Osteoblast (primary cell): ENCODE measurements at regions not wholly inside any gene's neighbourhood (a gene's known extent, or its start where the extent isn't known, plus 50 kb on each side); places are given as distances from the start of the nearest gene placed in this dataset.

Experiments used
- DNase-seq: peaks from one replicate; pipeline ENCODE4 v3.0.0; 2011; ENCODE audit warnings: low spot score, mixed read lengths; ENCODE audit not compliant: insufficient read length; ENCODE audit errors: missing footprints
- H2AFZ ChIP-seq: 2 replicates; pipeline ENCODE4 v1.6.0; 2011; ENCODE audit warnings: mild to moderate bottlenecking, low read length
- H3K27ac ChIP-seq: 2 replicates; pipeline ENCODE4 v1.5.1; 2011; ENCODE audit warnings: mild to moderate bottlenecking, low read depth, low read length, moderate library complexity
- H3K27me3 ChIP-seq: 2 replicates; pipeline ENCODE4 v1.6.0; 2012; ENCODE audit warnings: mild to moderate bottlenecking, control low read depth, inconsistent platforms, low read length, moderate library complexity; ENCODE audit not compliant: insufficient read depth
- H3K36me3 ChIP-seq: 2 replicates; pipeline ENCODE4 v1.5.1; 2011; ENCODE audit warnings: mild to moderate bottlenecking, low read length, control low read depth, moderate library complexity; ENCODE audit not compliant: insufficient read depth
- H3K4me1 ChIP-seq: 2 replicates; pipeline ENCODE4 v1.5.1; 2011; ENCODE audit warnings: mild to moderate bottlenecking, low read length, control low read depth, moderate library complexity; ENCODE audit not compliant: insufficient read depth
- H3K4me2 ChIP-seq: 2 replicates; pipeline ENCODE4 v1.6.0; 2011; ENCODE audit warnings: mild to moderate bottlenecking, low read length; ENCODE audit not compliant: insufficient read depth
- H3K4me3 ChIP-seq: fragments of 200-600 bp; sonication (generic); 3 replicates; pipeline ENCODE4 v1.5.1; 2012; ENCODE audit warnings: mild to moderate bottlenecking, low read length, inconsistent platforms; ENCODE audit not compliant: insufficient read depth
- H3K79me2 ChIP-seq: 2 replicates; pipeline ENCODE4 v1.6.0; 2012; ENCODE audit warnings: mild to moderate bottlenecking, low read length, control low read depth, inconsistent platforms; ENCODE audit not compliant: insufficient read depth
- H3K9me3 ChIP-seq: 2 replicates; pipeline ENCODE4 v1.5.1; 2011; ENCODE audit warnings: low read depth, low read length, control low read depth
- H4K20me1 ChIP-seq: 2 replicates; pipeline ENCODE4 v1.6.0; 2012; ENCODE audit warnings: mild to moderate bottlenecking, low read length, control low read depth; ENCODE audit not compliant: insufficient read depth
- TF ChIP-seq, protein P1 (sequence below): IDR thresholded peaks from 2 replicates; pipeline ENCODE4 v1.5.1; 2011; ENCODE audit warnings: mild to moderate bottlenecking, low read depth, low read length, moderate library complexity; ENCODE audit errors: extremely low read depth

DNA sequence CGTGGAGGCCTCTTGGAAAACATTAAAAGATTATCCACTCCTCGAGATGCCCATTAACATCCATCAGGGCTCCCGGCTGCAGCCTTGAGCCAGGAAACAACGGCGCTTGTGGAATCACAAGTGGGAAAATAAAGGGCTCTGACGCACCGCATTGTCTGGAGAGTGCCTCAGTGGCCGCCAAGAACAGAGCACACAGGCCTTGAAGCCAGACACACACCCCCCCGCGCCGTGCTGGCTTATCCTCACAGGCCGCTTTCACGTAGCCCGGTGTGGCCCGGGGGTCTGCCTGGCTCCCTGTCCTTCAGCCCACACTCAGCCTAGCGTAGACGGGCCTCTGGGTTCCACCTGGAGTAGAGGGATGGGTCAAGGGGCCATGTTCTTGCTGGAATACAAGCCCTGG lies 1020.5 kb downstream of the BRD1 start:
- no peaks in the 10 kb centered on the region for H3K36me3 ChIP-seq
- H4K20me1 ChIP-seq: no peaks in the 10 kb centered on the region
- no peaks in the 10 kb centered on the region for H3K79me2 ChIP-seq
- TF ChIP-seq, protein P1, sequence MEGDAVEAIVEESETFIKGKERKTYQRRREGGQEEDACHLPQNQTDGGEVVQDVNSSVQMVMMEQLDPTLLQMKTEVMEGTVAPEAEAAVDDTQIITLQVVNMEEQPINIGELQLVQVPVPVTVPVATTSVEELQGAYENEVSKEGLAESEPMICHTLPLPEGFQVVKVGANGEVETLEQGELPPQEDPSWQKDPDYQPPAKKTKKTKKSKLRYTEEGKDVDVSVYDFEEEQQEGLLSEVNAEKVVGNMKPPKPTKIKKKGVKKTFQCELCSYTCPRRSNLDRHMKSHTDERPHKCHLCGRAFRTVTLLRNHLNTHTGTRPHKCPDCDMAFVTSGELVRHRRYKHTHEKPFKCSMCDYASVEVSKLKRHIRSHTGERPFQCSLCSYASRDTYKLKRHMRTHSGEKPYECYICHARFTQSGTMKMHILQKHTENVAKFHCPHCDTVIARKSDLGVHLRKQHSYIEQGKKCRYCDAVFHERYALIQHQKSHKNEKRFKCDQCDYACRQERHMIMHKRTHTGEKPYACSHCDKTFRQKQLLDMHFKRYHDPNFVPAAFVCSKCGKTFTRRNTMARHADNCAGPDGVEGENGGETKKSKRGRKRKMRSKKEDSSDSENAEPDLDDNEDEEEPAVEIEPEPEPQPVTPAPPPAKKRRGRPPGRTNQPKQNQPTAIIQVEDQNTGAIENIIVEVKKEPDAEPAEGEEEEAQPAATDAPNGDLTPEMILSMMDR: no peak
- no peaks in the 10 kb centered on the region for H3K9me3 ChIP-seq
- H2AFZ ChIP-seq: no peak overlapping the region
- no peak for DNase-seq
- H3K27ac ChIP-seq: no peak overlapping the region
- H3K4me3 ChIP-seq: no peak overlapping the region
- no peaks in the 10 kb centered on the region for H3K4me1 ChIP-seq
- H3K4me2 ChIP-seq: no peak overlapping the region
- no peaks in the 10 kb centered on the region for H3K27me3 ChIP-seq

DNA sequence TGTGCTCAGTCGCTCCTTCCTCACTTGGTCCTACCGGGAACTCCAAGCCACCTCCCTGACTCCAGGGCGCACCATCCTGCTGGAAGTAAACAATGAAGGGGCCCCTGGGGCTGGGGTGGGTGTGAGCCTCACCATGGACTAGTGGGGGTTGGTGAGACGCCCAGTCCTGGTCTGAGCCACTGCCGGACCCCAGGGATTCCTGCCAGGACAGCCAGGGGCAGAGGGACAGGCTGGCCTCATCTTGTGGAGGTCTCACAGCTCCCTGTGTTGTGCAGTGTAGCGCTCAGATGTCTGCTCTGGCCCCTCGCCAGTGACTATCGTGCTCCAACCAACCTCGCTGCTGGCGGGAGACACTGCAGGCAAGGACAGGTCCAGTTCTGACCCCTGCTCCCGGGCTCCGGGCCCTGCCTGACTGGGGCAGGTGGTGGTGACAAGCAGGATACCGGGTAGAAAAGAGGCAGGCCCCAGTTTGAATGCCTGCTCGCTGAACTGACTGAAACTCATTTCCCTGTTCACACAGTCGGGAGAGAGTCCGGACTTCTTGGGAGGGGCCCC lies 1021.4 kb downstream of the BRD1 start:
- Histone ChIP-seq H3K4me3 (no peak overlapping the region), H3K4me2 (no peak overlapping the region), H3K4me1 (no peaks in the 10 kb centered on the region), H3K27ac (no peak overlapping the region), H3K9me3 (no peaks in the 10 kb centered on the region), H3K27me3 (no peaks in the 10 kb centered on the region), H4K20me1 (no peaks in the 10 kb centered on the region), H3K36me3 (no peaks in the 10 kb centered on the region), H3K79me2 (no peaks in the 10 kb centered on the region), H2AFZ (no peak overlapping the region)
- DNase-seq: no peak
- TF ChIP-seq, protein P1: no peak

DNA sequence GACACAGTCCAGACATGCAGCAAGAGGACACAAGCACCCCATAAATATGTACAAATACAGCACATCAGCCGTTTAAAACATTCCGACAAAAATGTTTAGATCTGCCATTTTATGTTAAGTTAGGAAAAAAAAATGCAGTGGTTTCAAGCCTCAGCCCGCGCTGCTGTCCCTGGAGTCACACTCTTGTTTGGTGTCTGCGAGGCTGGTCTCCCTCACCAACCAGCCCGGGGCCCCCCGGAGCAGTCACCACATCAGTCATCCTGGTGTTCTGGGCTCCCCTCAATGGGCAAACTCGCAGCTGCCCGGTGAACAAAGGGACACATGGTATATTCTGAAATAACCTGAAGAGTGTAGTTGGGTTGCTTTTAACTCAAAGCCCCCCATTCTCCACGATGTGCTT lies 1022.2 kb downstream of the BRD1 start:
- H2AFZ ChIP-seq: no peak overlapping the region
- no peaks in the 10 kb centered on the region for H3K27me3 ChIP-seq
- TF ChIP-seq, protein P1: no peak
- H3K27ac ChIP-seq: no peak overlapping the region
- H3K4me2 ChIP-seq: no peak overlapping the region
- no peak overlapping the region for H3K4me3 ChIP-seq
- no peaks in the 10 kb centered on the region for H3K79me2 ChIP-seq
- DNase-seq: no peak
- H3K9me3 ChIP-seq: no peaks in the 10 kb centered on the region
- H3K36me3 ChIP-seq: no peaks in the 10 kb centered on the region
- no peaks in the 10 kb centered on the region for H3K4me1 ChIP-seq
- H4K20me1 ChIP-seq: no peaks in the 10 kb centered on the region

DNA sequence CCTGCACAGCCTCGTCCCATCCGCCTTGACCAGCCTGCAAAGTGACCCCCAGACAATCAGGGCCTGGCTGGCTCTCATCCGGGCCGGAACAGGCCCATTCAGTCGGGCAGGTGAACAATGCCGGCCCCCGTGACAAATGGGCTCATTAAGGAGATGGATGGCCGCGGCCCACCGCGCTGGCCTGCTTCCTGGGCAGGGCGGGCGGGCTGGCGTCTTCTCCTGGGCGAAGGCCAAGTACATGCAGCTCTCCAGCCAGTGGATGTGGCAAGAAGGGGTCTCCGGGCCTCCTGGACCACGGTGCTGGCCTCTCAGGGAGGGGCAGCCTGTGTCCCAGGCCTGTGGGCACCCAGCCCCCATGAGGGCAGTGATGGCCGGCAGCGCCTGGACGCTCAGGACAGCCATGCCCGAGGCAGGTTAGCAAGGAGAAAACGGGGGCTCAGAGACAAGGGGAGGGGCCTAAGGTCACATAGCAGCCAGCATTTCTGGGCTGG lies 1022.8 kb downstream of the BRD1 start:
- Histone ChIP-seq H3K36me3 (no peaks in the 10 kb centered on the region), H3K27me3 (no peaks in the 10 kb centered on the region), H3K79me2 (no peaks in the 10 kb centered on the region), H3K4me2 (no peak overlapping the region), H3K9me3 (no peaks in the 10 kb centered on the region), H3K4me1 (no peaks in the 10 kb centered on the region), H3K27ac (no peak overlapping the region), H2AFZ (no peak overlapping the region), H4K20me1 (no peaks in the 10 kb centered on the region), H3K4me3 (no peak overlapping the region)
- TF ChIP-seq, protein P1: no peak
- no peak for DNase-seq
